ENCODE measurements at regions not wholly inside any gene's neighbourhood (a gene's known extent, or its start where the extent isn't known, plus 50 kb on each side); places are given as distances from the start of the nearest gene placed in this dataset.

DNA sequence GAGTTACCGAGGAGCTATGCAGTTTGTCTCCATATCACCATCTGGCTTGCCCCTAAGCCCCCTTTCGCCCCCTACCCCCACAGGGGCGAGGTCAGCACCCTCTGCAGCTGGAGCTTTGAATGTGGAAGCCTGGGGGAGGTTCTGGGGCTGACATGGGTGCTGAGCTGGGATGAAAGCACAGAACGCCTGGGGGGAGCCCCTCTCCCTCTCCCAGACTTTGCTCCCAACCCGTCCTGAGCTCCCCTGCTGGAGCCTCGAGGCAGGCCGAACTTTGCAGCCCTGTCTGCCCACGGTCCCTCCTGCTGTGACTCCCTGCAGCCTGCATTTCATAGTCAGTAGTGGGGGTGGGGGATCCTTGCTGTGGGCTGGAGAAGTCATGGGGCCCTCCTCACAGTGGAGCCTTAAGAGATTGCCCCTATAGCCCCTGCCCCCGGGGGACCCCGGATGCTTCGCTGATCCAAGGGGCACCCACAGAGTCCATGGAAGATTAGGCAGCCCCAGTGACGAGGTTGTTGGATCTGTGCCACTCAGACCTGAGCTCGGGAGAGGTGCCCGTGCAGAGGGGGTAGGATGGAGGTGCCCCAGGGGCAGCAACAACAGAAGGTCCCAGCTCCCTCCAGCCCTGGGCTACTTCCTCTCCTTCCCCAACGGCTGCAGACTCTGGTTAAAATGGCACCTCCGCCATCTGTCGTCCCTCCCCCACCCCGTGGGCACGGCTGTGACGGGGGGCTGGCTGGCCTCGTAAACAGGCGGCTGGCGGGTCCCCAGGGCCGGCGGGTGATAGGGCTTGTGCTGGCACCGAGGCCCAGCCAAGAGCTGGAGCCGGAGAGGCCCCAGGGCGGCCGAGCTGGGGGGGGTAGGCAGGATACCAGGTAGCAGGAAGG is 162.0 kb downstream of the C9orf50 start:
- TF ChIP-seq EZH2phosphoT487 (IDR thresholded peaks at IDR 0.05; ENCODE audit: insufficient read depth, low read depth) (no peak), EZH2 (IDR thresholded peaks at IDR 0.05; ENCODE audit: insufficient read depth, poor library complexity, severe bottlenecking) (no peak)

Data from GM23248 (cell line).